Activated T-cell treated with anti-CD3 and anti-CD28 coated beads for 4 hours (primary cell): ENCODE measurements at regions not wholly inside any gene's neighbourhood (a gene's known extent, or its start where the extent isn't known, plus 50 kb on each side); places are given as distances from the start of the nearest gene placed in this dataset.

ENCODE experiments used
- DNase-seq: peaks from one replicate; pipeline ENCODE4 v3.0.0-alpha.2; 2020

GRCh38 chr2:128715360-128715759 is 396.7 kb upstream of the HS6ST1 start:
- DNase-seq: no peak

- no peak for DNase-seq
These were observed 397.6 kb upstream of the HS6ST1 start for GRCh38 chr2:128716299-128716721.

GRCh38 chr2:128717758-128718710 is 399.4 kb upstream of the HS6ST1 start:
- no peak for DNase-seq

GRCh38 chr2:128720080-128721022 is 401.7 kb upstream of the HS6ST1 start:
- no peak for DNase-seq

GRCh38 chr2:128721096-128721495 is 402.4 kb upstream of the HS6ST1 start:
- DNase-seq: no peak

- no peak for DNase-seq
These were observed 403.8 kb upstream of the HS6ST1 start for GRCh38 chr2:128722489-128722888.

GRCh38 chr2:128724547-128724946 is 405.9 kb upstream of the HS6ST1 start:
- no peak for DNase-seq

- DNase-seq: no peak
These were observed 406.3 kb upstream of the HS6ST1 start for GRCh38 chr2:128724972-128725371.

GRCh38 chr2:128726236-128726635 is 407.6 kb upstream of the HS6ST1 start:
- DNase-seq: no peak

- DNase-seq: no peak
These were observed 408.2 kb upstream of the HS6ST1 start for GRCh38 chr2:128726911-128727310.

GRCh38 chr2:128727404-128727803 is 408.7 kb upstream of the HS6ST1 start:
- DNase-seq: no peak

- DNase-seq: no peak
These were observed 409.2 kb upstream of the HS6ST1 start for GRCh38 chr2:128727914-128728313.

GRCh38 chr2:128729051-128729450 is 410.4 kb upstream of the HS6ST1 start:
- no peak for DNase-seq

GRCh38 chr2:128731994-128732650 is 413.5 kb upstream of the HS6ST1 start:
- DNase-seq: no peak

GRCh38 chr2:128732976-128733431 is 414.3 kb upstream of the HS6ST1 start:
- DNase-seq: no peak

GRCh38 chr2:128733450-128733849 is 414.8 kb upstream of the HS6ST1 start:
- DNase-seq: no peak

- no peak for DNase-seq
These were observed 416.0 kb upstream of the HS6ST1 start for GRCh38 chr2:128734521-128735295.

GRCh38 chr2:128735296-128735960 is 416.8 kb upstream of the HS6ST1 start:
- no peak for DNase-seq

GRCh38 chr2:128736046-128736688 is 417.5 kb upstream of the HS6ST1 start:
- DNase-seq: no peak

GRCh38 chr2:128736689-128737545 is 418.2 kb upstream of the HS6ST1 start:
- DNase-seq: peak; percentile 17
